ENCODE measurements at regions not wholly inside any gene's neighbourhood (a gene's known extent, or its start where the extent isn't known, plus 50 kb on each side); places are given as distances from the start of the nearest gene placed in this dataset.
A peak's percentile ranks its signal among the peaks of the same experiment; 100 is the strongest.

DNA sequence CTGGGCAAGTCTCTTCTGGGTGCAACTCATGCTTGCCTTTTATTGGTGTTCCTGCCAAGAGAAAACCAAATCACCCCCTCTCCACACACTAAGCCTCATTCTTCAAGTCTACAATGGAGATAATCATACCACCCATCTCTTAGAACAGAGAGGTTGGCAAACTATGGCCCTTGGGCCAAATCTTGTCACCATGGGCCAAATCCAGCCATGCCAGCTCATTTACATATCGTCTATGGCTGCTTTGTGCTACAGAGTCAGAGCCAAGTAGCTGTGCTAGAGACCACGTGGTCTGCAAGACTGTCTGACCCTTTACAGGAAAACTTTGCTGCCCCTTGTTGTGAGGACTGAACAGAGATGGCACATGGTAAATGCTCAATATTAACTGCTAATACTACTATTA, 270.3 kb upstream of the PARD3B start:
- H3K27ac ChIP-seq (ENCODE audit: low read length, poor library complexity, severe bottlenecking) = no peak overlapping the region
- no peak overlapping the region for H3K18ac ChIP-seq (ENCODE audit: low read depth in 1 of 2, low read length in 2 of 2)
- no peak overlapping the region for H3K4ac ChIP-seq (ENCODE audit: low read depth in 1 of 2, low read length in 2 of 2)
- H4K8ac ChIP-seq (ENCODE audit: low read length) = no peak overlapping the region
- no peak for DNase-seq
- no peak overlapping the region for H3K4me3 ChIP-seq (ENCODE audit: insufficient read depth in 1 of 2, low read depth in 1 of 2, low read length in 2 of 2)
- H4K91ac ChIP-seq (ENCODE audit: low read length) = no peak overlapping the region
- no peaks in the 10 kb centered on the region for H3K9me3 ChIP-seq (ENCODE audit: control insufficient read depth, low read length)
- no peaks in the 10 kb centered on the region for H3K4me1 ChIP-seq (ENCODE audit: control insufficient read depth, insufficient read depth, low read depth, low read length)
- H2BK120ac ChIP-seq (ENCODE audit: low read depth, low read length) = no peak overlapping the region
- peaks cover 4 to 11% of the 10 kb centered on the region in 2 experiments for H3K27me3 ChIP-seq (ENCODE audit: control insufficient read depth in 1 of 2, insufficient read depth in 1 of 2, low read length in 2 of 2)
- no peak overlapping the region for H3K14ac ChIP-seq (ENCODE audit: low read length in 2 of 2)
- H3K23ac ChIP-seq (ENCODE audit: low read length in 2 of 2) = no peak overlapping the region
- H2BK12ac ChIP-seq (ENCODE audit: low read length in 2 of 2) = no peak overlapping the region
- no peak overlapping the region for H2BK15ac ChIP-seq (ENCODE audit: low read depth, poor library complexity, severe bottlenecking)
- no peak overlapping the region for H3K9ac ChIP-seq (ENCODE audit: low read length)
- H2AFZ ChIP-seq (ENCODE audit: low read depth, low read length) = no peak overlapping the region
- H3K36me3 ChIP-seq (ENCODE audit: control insufficient read depth in 1 of 2, insufficient read depth in 2 of 2, low read depth in 1 of 2, low read length in 2 of 2) = no peaks in the 10 kb centered on the region
- no peak overlapping the region for H2BK5ac ChIP-seq (ENCODE audit: low read depth, low read length, poor library complexity, severe bottlenecking)
- no peaks in the 10 kb centered on the region for H3K79me1 ChIP-seq (replicated peaks; ENCODE audit: low read length, poor library complexity, severe bottlenecking)
- no peak overlapping the region for H3K4me2 ChIP-seq (ENCODE audit: low read length, poor library complexity, severe bottlenecking)
- WGBS = 73% methylated on average over 2 of the region's 2 CpGs
- H2AK5ac ChIP-seq (ENCODE audit: low read length, severe bottlenecking) = no peak overlapping the region

DNA sequence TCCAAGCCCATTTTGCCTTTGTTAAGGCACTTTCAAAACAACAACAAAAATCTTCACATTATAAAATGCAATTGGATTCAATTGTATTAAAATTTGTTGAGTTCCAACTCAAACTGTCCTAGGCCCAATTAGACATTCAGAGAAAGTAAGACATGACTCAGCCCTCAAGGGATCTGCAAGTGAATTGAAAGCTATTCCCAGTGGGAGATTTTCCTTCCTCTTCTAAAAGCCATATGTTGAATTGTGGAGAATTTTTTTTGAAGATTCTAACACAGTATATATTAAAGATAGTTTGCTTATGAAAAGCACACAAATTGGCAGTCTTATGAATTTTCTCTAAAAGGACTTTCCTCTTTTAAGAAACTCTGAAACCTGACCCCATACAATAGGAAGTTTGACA, 268.0 kb upstream of the PARD3B start:
- H2AFZ ChIP-seq (ENCODE audit: low read depth, low read length) = no peak overlapping the region
- no peak overlapping the region for H2BK15ac ChIP-seq (ENCODE audit: low read depth, poor library complexity, severe bottlenecking)
- no peaks in the 10 kb centered on the region for H3K36me3 ChIP-seq (ENCODE audit: control insufficient read depth in 1 of 2, insufficient read depth in 2 of 2, low read depth in 1 of 2, low read length in 2 of 2)
- H3K18ac ChIP-seq (ENCODE audit: low read depth in 1 of 2, low read length in 2 of 2) = no peak overlapping the region
- no peak overlapping the region for H2BK120ac ChIP-seq (ENCODE audit: low read depth, low read length)
- H3K14ac ChIP-seq (ENCODE audit: low read length in 2 of 2) = no peak overlapping the region
- H3K79me1 ChIP-seq (replicated peaks; ENCODE audit: low read length, poor library complexity, severe bottlenecking) = no peaks in the 10 kb centered on the region
- no peak overlapping the region for H2BK12ac ChIP-seq (ENCODE audit: low read length in 2 of 2)
- no peak overlapping the region for H3K23ac ChIP-seq (ENCODE audit: low read length in 2 of 2)
- H4K8ac ChIP-seq (ENCODE audit: low read length) = no peak overlapping the region
- no peaks in the 10 kb centered on the region for H3K9me3 ChIP-seq (ENCODE audit: control insufficient read depth, low read length)
- no peak for DNase-seq
- H2BK5ac ChIP-seq (ENCODE audit: low read depth, low read length, poor library complexity, severe bottlenecking) = no peak overlapping the region
- H3K4ac ChIP-seq (ENCODE audit: low read depth in 1 of 2, low read length in 2 of 2) = no peak overlapping the region
- peaks cover 4 to 20% of the 10 kb centered on the region in 2 experiments for H3K27me3 ChIP-seq (ENCODE audit: control insufficient read depth in 1 of 2, insufficient read depth in 1 of 2, low read length in 2 of 2)
- no peak overlapping the region for H3K4me2 ChIP-seq (ENCODE audit: low read length, poor library complexity, severe bottlenecking)
- peaks cover 6% of the 10 kb centered on the region for H3K4me1 ChIP-seq (ENCODE audit: control insufficient read depth, insufficient read depth, low read depth, low read length)
- no peak overlapping the region for H4K91ac ChIP-seq (ENCODE audit: low read length)
- H3K27ac ChIP-seq (ENCODE audit: low read length, poor library complexity, severe bottlenecking) = no peak overlapping the region
- H3K9ac ChIP-seq (ENCODE audit: low read length) = no peak overlapping the region
- H2AK5ac ChIP-seq (ENCODE audit: low read length, severe bottlenecking) = no peak overlapping the region
- H3K4me3 ChIP-seq (ENCODE audit: insufficient read depth in 1 of 2, low read depth in 1 of 2, low read length in 2 of 2) = no peak overlapping the region

DNA sequence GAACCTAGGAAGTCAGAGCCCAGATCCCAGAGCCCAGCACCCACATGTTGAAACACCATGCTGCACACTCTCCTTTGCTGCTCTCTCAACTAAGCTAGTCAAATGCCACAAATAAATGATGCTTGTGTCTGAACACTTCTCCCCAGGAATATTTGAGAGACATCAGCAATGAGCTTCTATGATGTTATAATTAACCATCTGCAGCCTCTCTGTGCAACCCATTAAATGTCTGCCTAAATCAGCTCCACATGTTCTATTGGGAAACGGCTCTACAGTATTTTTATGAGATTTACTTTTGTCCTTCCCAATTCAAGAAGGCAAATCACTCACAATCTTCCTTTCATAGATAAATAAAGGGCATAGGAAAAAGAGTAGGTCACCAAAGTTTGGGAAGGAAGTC, 266.8 kb upstream of the PARD3B start:
- no peak overlapping the region for H2AFZ ChIP-seq (ENCODE audit: low read depth, low read length)
- H3K9ac ChIP-seq (ENCODE audit: low read length) = no peak overlapping the region
- no peak overlapping the region for H4K8ac ChIP-seq (ENCODE audit: low read length)
- DNase-seq = no peak
- no peak overlapping the region for H2BK120ac ChIP-seq (ENCODE audit: low read depth, low read length)
- H3K4me1 ChIP-seq (ENCODE audit: control insufficient read depth, insufficient read depth, low read depth, low read length) = peaks cover 6% of the 10 kb centered on the region
- no peak overlapping the region for H3K27ac ChIP-seq (ENCODE audit: low read length, poor library complexity, severe bottlenecking)
- no peak overlapping the region for H2AK5ac ChIP-seq (ENCODE audit: low read length, severe bottlenecking)
- H3K79me1 ChIP-seq (replicated peaks; ENCODE audit: low read length, poor library complexity, severe bottlenecking) = no peaks in the 10 kb centered on the region
- peaks cover 8 to 20% of the 10 kb centered on the region in 2 experiments for H3K27me3 ChIP-seq (ENCODE audit: control insufficient read depth in 1 of 2, insufficient read depth in 1 of 2, low read length in 2 of 2)
- H3K23ac ChIP-seq (ENCODE audit: low read length in 2 of 2) = no peak overlapping the region
- H2BK15ac ChIP-seq (ENCODE audit: low read depth, poor library complexity, severe bottlenecking) = no peak overlapping the region
- H2BK12ac ChIP-seq (ENCODE audit: low read length in 2 of 2) = no peak overlapping the region
- H4K91ac ChIP-seq (ENCODE audit: low read length) = no peak overlapping the region
- H3K18ac ChIP-seq (ENCODE audit: low read depth in 1 of 2, low read length in 2 of 2) = no peak overlapping the region
- H3K4ac ChIP-seq (ENCODE audit: low read depth in 1 of 2, low read length in 2 of 2) = no peak overlapping the region
- no peaks in the 10 kb centered on the region for H3K9me3 ChIP-seq (ENCODE audit: control insufficient read depth, low read length)
- H2BK5ac ChIP-seq (ENCODE audit: low read depth, low read length, poor library complexity, severe bottlenecking) = no peak overlapping the region
- no peak overlapping the region for H3K14ac ChIP-seq (ENCODE audit: low read length in 2 of 2)
- no peak overlapping the region for H3K4me2 ChIP-seq (ENCODE audit: low read length, poor library complexity, severe bottlenecking)
- WGBS = no CpG with 5 or more reads among the region's 1 CpG
- no peak overlapping the region for H3K4me3 ChIP-seq (ENCODE audit: insufficient read depth in 1 of 2, low read depth in 1 of 2, low read length in 2 of 2)
- no peaks in the 10 kb centered on the region for H3K36me3 ChIP-seq (ENCODE audit: control insufficient read depth in 1 of 2, insufficient read depth in 2 of 2, low read depth in 1 of 2, low read length in 2 of 2)

DNA sequence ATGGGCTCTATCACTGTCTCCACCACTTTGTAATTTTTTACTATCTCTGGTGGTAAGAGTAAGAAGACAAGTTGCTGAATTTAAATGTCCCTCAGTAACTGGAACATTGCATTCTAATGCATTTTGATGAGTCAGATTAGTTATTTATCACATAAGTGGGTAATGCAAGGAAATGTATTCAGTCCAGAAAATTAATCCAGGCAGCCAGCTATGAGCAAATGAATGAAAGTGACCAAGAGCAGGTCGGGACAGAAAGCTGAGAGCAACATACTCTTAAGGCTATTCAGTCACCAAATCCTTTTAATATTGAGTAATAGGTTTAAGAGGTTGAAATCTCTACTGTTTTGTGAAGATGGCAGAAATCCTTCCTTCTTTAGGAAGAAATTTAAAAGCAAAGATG, 265.5 kb upstream of the PARD3B start:
- Histone ChIP-seq H3K4me2 (ENCODE audit: low read length, poor library complexity, severe bottlenecking) (no peak overlapping the region), H3K4me1 (ENCODE audit: control insufficient read depth, insufficient read depth, low read depth, low read length) (peaks cover 6% of the 10 kb centered on the region), H3K27me3 (ENCODE audit: control insufficient read depth in 1 of 2, insufficient read depth in 1 of 2, low read length in 2 of 2) (peaks cover 10 to 16% of the 10 kb centered on the region in 2 experiments), H2BK5ac (ENCODE audit: low read depth, low read length, poor library complexity, severe bottlenecking) (no peak overlapping the region), H3K9ac (ENCODE audit: low read length) (no peak overlapping the region), H2AFZ (ENCODE audit: low read depth, low read length) (no peak overlapping the region), H2AK5ac (ENCODE audit: low read length, severe bottlenecking) (no peak overlapping the region), H3K27ac (ENCODE audit: low read length, poor library complexity, severe bottlenecking) (no peak overlapping the region), H3K9me3 (ENCODE audit: control insufficient read depth, low read length) (no peaks in the 10 kb centered on the region), H3K4ac (ENCODE audit: low read depth in 1 of 2, low read length in 2 of 2) (no peak overlapping the region), H3K36me3 (ENCODE audit: control insufficient read depth in 1 of 2, insufficient read depth in 2 of 2, low read depth in 1 of 2, low read length in 2 of 2) (no peaks in the 10 kb centered on the region), H3K4me3 (ENCODE audit: insufficient read depth in 1 of 2, low read depth in 1 of 2, low read length in 2 of 2) (no peak overlapping the region), H4K91ac (ENCODE audit: low read length) (no peak overlapping the region), H4K8ac (ENCODE audit: low read length) (no peak overlapping the region), H3K23ac (ENCODE audit: low read length in 2 of 2) (no peak overlapping the region), H2BK12ac (ENCODE audit: low read length in 2 of 2) (no peak overlapping the region), H3K14ac (ENCODE audit: low read length in 2 of 2) (no peak overlapping the region), H2BK120ac (ENCODE audit: low read depth, low read length) (no peak overlapping the region), H3K18ac (ENCODE audit: low read depth in 1 of 2, low read length in 2 of 2) (no peak overlapping the region), H2BK15ac (ENCODE audit: low read depth, poor library complexity, severe bottlenecking) (no peak overlapping the region), H3K79me1 (replicated peaks; ENCODE audit: low read length, poor library complexity, severe bottlenecking) (no peaks in the 10 kb centered on the region)
- DNase-seq = peak; percentile 27
- no CpG with 5 or more reads among the region's 1 CpG for WGBS

All from mesenchymal stem cell (in vitro differentiated cells and primary cell).